Lower lobe of right lung (tissue), 2 donors: ENCODE measurements at regions not wholly inside any gene's neighbourhood (a gene's known extent, or its start where the extent isn't known, plus 50 kb on each side); places are given as distances from the start of the nearest gene placed in this dataset.

Experiments used
- ATAC-seq, 2 donors: fragments of 200-7000 bp; cut with Tn5 transposase; one replicate each; pipeline ENCODE4 v1.9.1; 2020 to 2022; ENCODE audit warnings: mild to moderate bottlenecking in 2 of 2, moderate library complexity in 2 of 2
- DNase-seq: peaks from one replicate; pipeline ENCODE4 v3.0.0-alpha.2; 2020
- H3K27ac ChIP-seq: fragments of 200-600 bp; one replicate; pipeline ENCODE4 v1.8.0; 2022
- H3K27me3 ChIP-seq: fragments of 200-600 bp; one replicate; pipeline ENCODE4 v1.8.0; 2022; ENCODE audit warnings: low read depth
- H3K36me3 ChIP-seq: fragments of 200-600 bp; one replicate; pipeline ENCODE4 v1.8.0; 2022; ENCODE audit warnings: mild to moderate bottlenecking
- H3K4me1 ChIP-seq: fragments of 200-600 bp; one replicate; pipeline ENCODE4 v1.8.0; 2022
- H3K4me3 ChIP-seq: fragments of 200-600 bp; one replicate; pipeline ENCODE4 v1.8.0; 2022; ENCODE audit warnings: mild to moderate bottlenecking
- H3K9me3 ChIP-seq: fragments of 200-600 bp; one replicate; pipeline ENCODE4 v1.8.0; 2022
- intact Hi-C: fragments of 100-400 bp; cut with DNase I; formaldehyde crosslinking; loops from one replicate; pipeline ENCODE4 v1.11.0; 2022
- TF ChIP-seq, protein P1 (sequence below): fragments of 200-600 bp; IDR thresholded peaks from one replicate; pipeline ENCODE4 v1.8.0; 2022; ENCODE audit warnings: antibody characterized with exemption, mild to moderate bottlenecking
- donor health status: DM: no; HTN: yes; CAD: no; lungs with severe emphysema.

GRCh38 chrX:113770806-113771205, 813.1 kb upstream of the HTR2C start:
- no peaks in the 10 kb centered on the region for H3K27me3 ChIP-seq
- no peaks in the 10 kb centered on the region for H3K36me3 ChIP-seq
- H3K4me1 ChIP-seq = no peaks in the 10 kb centered on the region
- ATAC-seq = no peak
- no peak for DNase-seq
- intact Hi-C loops = no loop called here
- H3K27ac ChIP-seq = no peak overlapping the region
- TF ChIP-seq, protein P1, sequence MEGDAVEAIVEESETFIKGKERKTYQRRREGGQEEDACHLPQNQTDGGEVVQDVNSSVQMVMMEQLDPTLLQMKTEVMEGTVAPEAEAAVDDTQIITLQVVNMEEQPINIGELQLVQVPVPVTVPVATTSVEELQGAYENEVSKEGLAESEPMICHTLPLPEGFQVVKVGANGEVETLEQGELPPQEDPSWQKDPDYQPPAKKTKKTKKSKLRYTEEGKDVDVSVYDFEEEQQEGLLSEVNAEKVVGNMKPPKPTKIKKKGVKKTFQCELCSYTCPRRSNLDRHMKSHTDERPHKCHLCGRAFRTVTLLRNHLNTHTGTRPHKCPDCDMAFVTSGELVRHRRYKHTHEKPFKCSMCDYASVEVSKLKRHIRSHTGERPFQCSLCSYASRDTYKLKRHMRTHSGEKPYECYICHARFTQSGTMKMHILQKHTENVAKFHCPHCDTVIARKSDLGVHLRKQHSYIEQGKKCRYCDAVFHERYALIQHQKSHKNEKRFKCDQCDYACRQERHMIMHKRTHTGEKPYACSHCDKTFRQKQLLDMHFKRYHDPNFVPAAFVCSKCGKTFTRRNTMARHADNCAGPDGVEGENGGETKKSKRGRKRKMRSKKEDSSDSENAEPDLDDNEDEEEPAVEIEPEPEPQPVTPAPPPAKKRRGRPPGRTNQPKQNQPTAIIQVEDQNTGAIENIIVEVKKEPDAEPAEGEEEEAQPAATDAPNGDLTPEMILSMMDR = no peak
- no peak overlapping the region for H3K4me3 ChIP-seq
- H3K9me3 ChIP-seq = no peaks in the 10 kb centered on the region

- Histone ChIP-seq H3K4me1 (no peaks in the 10 kb centered on the region), H3K36me3 (no peaks in the 10 kb centered on the region), H3K27me3 (no peaks in the 10 kb centered on the region), H3K9me3 (no peaks in the 10 kb centered on the region), H3K27ac (no peak overlapping the region), H3K4me3 (no peak overlapping the region)
- intact Hi-C loops = no loop called here
- ATAC-seq = no peak
- TF ChIP-seq, protein P1 = no peak
- no peak for DNase-seq
Measured at GRCh38 chrX:113770071-113770470, 813.8 kb upstream of the HTR2C start.

DNA sequence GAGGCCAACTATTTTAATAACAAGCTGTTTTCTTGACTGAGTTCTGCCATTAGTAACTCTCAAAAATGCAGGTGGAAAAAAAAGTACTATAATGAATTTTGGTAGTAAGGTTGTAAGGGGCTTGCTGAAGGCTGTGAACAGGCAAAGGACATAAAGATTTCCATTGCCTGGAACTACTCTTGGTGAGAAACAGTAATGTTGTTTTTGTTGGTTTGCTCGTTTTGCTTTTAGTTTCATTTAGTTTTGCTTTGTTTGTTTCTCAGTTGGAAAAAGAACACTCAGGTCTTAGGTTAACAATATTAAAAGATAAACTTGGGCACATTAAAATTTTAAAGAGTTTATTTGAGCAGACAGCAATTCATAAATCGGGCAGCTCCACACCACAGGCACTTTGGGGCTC, 824.5 kb upstream of the HTR2C start:
- no peak overlapping the region for H3K27ac ChIP-seq
- H3K4me3 ChIP-seq = no peak overlapping the region
- DNase-seq = no peak
- H3K27me3 ChIP-seq = no peaks in the 10 kb centered on the region
- ATAC-seq = no peak
- TF ChIP-seq, protein P1 = no peak
- H3K9me3 ChIP-seq = no peaks in the 10 kb centered on the region
- intact Hi-C loops = no loop called here
- no peaks in the 10 kb centered on the region for H3K4me1 ChIP-seq
- no peaks in the 10 kb centered on the region for H3K36me3 ChIP-seq

DNA sequence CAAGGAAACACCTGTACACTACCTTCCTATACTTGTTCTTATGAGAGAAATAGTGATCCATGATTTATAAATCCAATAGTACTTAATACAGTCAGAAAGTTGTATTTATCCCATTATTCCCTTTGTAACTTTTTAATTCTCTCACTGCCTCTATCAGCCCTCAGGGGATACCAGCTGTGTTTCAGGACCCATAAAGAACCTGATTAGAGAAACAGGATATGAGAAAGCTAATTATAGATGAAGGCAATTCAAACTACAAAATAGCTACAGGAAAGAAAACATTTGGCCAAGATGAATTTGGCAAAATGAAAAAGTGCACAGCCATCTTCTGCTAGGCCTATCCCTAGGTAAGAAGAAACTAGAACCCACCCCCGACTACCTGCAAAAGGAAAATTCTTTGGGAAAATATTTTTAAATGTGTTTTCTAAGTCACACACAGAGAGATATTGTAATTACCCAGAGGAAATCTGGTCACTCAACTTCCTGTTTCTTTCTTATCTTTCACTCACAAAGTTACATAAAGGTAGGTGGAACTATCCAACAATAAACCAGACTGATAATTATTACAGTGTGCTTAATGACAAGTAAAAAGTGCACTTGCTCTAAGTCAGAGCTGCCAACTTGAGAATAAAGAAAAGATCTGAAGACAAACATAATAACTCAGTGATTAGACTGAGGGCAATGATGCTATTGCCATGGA, 836.5 kb upstream of the HTR2C start:
- Histone ChIP-seq H3K4me3 (no peak overlapping the region), H3K27ac (no peak overlapping the region), H3K4me1 (no peaks in the 10 kb centered on the region), H3K9me3 (no peaks in the 10 kb centered on the region), H3K27me3 (no peaks in the 10 kb centered on the region), H3K36me3 (no peaks in the 10 kb centered on the region)
- ATAC-seq = no peak
- DNase-seq = no peak
- TF ChIP-seq, protein P1 = no peak
- intact Hi-C loops = no loop called here

DNA sequence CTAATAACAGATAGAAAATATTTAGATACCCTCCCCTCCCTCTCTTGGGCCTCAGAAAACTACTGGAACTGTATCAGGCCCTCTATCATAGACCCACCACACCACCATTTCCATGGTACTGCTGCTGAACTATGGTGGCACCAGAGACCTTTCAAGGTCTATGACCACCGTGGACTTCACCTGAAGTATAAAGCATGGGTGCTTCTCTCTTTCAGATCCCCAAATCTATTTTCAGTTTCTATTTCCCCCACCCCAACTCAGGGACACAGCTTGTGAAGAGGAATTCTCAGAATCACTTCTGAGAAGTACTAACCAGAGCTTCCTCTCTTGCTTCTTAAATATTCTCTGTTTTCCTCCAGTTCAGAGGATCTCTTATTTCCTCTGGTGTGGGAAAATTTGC, 840.8 kb upstream of the HTR2C start:
- Histone ChIP-seq H3K36me3 (no peaks in the 10 kb centered on the region), H3K27ac (no peak overlapping the region), H3K4me3 (no peak overlapping the region), H3K27me3 (no peaks in the 10 kb centered on the region), H3K4me1 (no peaks in the 10 kb centered on the region), H3K9me3 (no peaks in the 10 kb centered on the region)
- ATAC-seq = no peak
- no peak for DNase-seq
- intact Hi-C loops = no loop called here
- TF ChIP-seq, protein P1 = no peak
